PC-3 (cell line): ENCODE measurements at regions not wholly inside any gene's neighbourhood (a gene's known extent, or its start where the extent isn't known, plus 50 kb on each side); places are given as distances from the start of the nearest gene placed in this dataset.

Experiments used
- ATAC-seq: fragments of 200-7000 bp; cut with Tn5 transposase; 2 replicates; pipeline ENCODE4 v1.9.1; 2020; ENCODE audit warnings: mild to moderate bottlenecking, moderate library complexity
- BruUV-seq: library from RNA; stranded (reverse); fragments of 400-500 nt; replicated peaks from 2 replicates; lab custom pipeline; 2021; lab: Mats Ljungman, UMichigan
- CTCF ChIA-PET: fragments of 300-600 bp; sonication (Branson Sonifier 250); formaldehyde crosslinking; loops from one replicate; lab custom pipeline; 2022; ENCODE audit warnings: antibody characterized with exemption; lab: Charles Lee
- POLR2A ChIA-PET: fragments of 300-600 bp; sonication (Branson Sonifier 250); formaldehyde crosslinking; loops from one replicate; lab custom pipeline; 2022; ENCODE audit warnings: antibody characterized with exemption; ENCODE audit not compliant: unreplicated experiment; lab: Charles Lee
- DNase-seq: peaks from one replicate; pipeline ENCODE4 v3.0.0-alpha.2; 2015
- H2AFZ ChIP-seq: fragments of 300-600 bp; sonication (generic); 2 replicates; pipeline ENCODE4 v1.6.0; 2016; ENCODE audit warnings: antibody characterized with exemption, low read length
- H3F3A ChIP-seq: fragments of 300-600 bp; sonication (generic); one replicate; pipeline ENCODE4 v1.6.0; 2017; ENCODE audit warnings: antibody characterized with exemption, low read length, control low read depth, mild to moderate bottlenecking; ENCODE audit not compliant: unreplicated experiment
- H3K27ac ChIP-seq: fragments of 300-600 bp; sonication (generic); 2 replicates; pipeline ENCODE4 v1.5.1; 2016; ENCODE audit warnings: mild to moderate bottlenecking, low read length
- H3K27me3 ChIP-seq: fragments of 300-600 bp; sonication (generic); 2 replicates; pipeline ENCODE4 v1.6.1; 2016; ENCODE audit warnings: low read length, mixed read lengths
- H3K36me3 ChIP-seq: fragments of 300-600 bp; sonication (generic); 2 replicates; pipeline ENCODE4 v1.6.1; 2016; ENCODE audit warnings: low read depth, mixed run types, low read length, mixed read lengths
- H3K4me1 ChIP-seq: fragments of 300-600 bp; sonication (generic); 2 replicates; pipeline ENCODE4 v1.5.1; 2016; ENCODE audit warnings: low read length; ENCODE audit not compliant: insufficient read depth
- H3K4me2 ChIP-seq: fragments of 300-600 bp; sonication (generic); 2 replicates; pipeline ENCODE4 v1.6.0; 2016; ENCODE audit warnings: low read length
- H3K4me3 ChIP-seq: fragments of 300-600 bp; sonication (generic); 2 replicates; pipeline ENCODE4 v1.5.1; 2016; ENCODE audit warnings: mild to moderate bottlenecking, low read length, mixed read lengths
- H3K79me2 ChIP-seq: fragments of 300-600 bp; sonication (generic); 2 replicates; pipeline ENCODE4 v1.6.1; 2017; ENCODE audit warnings: low read length, mixed read lengths
- H3K9ac ChIP-seq: fragments of 300-600 bp; sonication (generic); 2 replicates; pipeline ENCODE4 v1.6.0; 2016; ENCODE audit warnings: mild to moderate bottlenecking, low read length
- H3K9me2 ChIP-seq: fragments of 300-600 bp; sonication (generic); replicated peaks from 2 replicates; pipeline ENCODE4 v1.6.1; 2016; ENCODE audit warnings: mixed run types, low read length, mixed read lengths
- H3K9me3 ChIP-seq: fragments of 300-600 bp; sonication (generic); 2 replicates; pipeline ENCODE4 v1.6.1; 2016; ENCODE audit warnings: low read length, mixed read lengths
- H4K20me1 ChIP-seq: fragments of 300-600 bp; sonication (generic); 2 replicates; pipeline ENCODE4 v1.6.1; 2016; ENCODE audit warnings: low read length, mixed read lengths
- CTCF ChIP-seq: fragments of 300-600 bp; sonication (generic); conservative IDR thresholded peaks from 2 replicates; pipeline ENCODE4 v1.5.1; 2017; ENCODE audit warnings: antibody characterized with exemption, low read depth, mild to moderate bottlenecking, low read length
- EZH2 ChIP-seq: fragments of 300-600 bp; sonication (generic); IDR thresholded peaks from one replicate; pipeline ENCODE4 v1.6.1; 2017; ENCODE audit warnings: antibody characterized with exemption, mild to moderate bottlenecking, low read length; ENCODE audit not compliant: unreplicated experiment
- EZH2phosphoT487 ChIP-seq: fragments of 300-600 bp; sonication (generic); IDR thresholded peaks from 2 replicates; pipeline ENCODE4 v1.6.1; 2018; ENCODE audit warnings: mild to moderate bottlenecking, antibody characterized with exemption, low read length, borderline replicate concordance
- intact Hi-C: fragments of 100-400 bp; cut with micrococcal nuclease; formaldehyde crosslinking; loops from 2 replicates; pipeline ENCODE4 v1.9.0; 2023

GRCh38 chr6:900716-901605, 208.0 kb upstream of the EXOC2 start:
- no TSS peak for BruUV-seq
- H3K4me2 ChIP-seq, result no peak overlapping the region
- H3K27ac ChIP-seq, result no peak overlapping the region

GRCh38 chr6:897528-898207, 204.7 kb upstream of the EXOC2 start:
- Histone ChIP-seq H3K36me3 (no peaks in the 10 kb centered on the region), H4K20me1 (no peaks in the 10 kb centered on the region), H3F3A (no peaks in the 10 kb centered on the region), H3K4me1 (no peaks in the 10 kb centered on the region), H3K9me3 (no peaks in the 10 kb centered on the region), H3K27ac (no peak overlapping the region), H3K4me3 (no peak overlapping the region), H3K4me2 (no peak overlapping the region), H3K9ac (no peak overlapping the region), H3K79me2 (no peaks in the 10 kb centered on the region), H3K27me3 (peaks cover 95% of the 10 kb centered on the region), H3K9me2 (no peaks in the 10 kb centered on the region), H2AFZ (no peak overlapping the region)
- DNase-seq, result no peak
- CTCF ChIA-PET, result no interaction called here
- TF ChIP-seq CTCF (no peak), EZH2 (no peak), EZH2phosphoT487 (no peak)
- intact Hi-C loops, result no loop called here
- POLR2A ChIA-PET, result no interaction called here
- no peak for ATAC-seq
- BruUV-seq, result no TSS peak

More at GRCh38 chr6:900716-901605, 208.0 kb upstream of the EXOC2 start:
- Histone ChIP-seq H3K4me1 (no peaks in the 10 kb centered on the region), H3F3A (no peaks in the 10 kb centered on the region), H3K4me3 (no peak overlapping the region), H4K20me1 (no peaks in the 10 kb centered on the region), H3K9me2 (no peaks in the 10 kb centered on the region), H3K79me2 (no peaks in the 10 kb centered on the region), H3K36me3 (no peaks in the 10 kb centered on the region), H3K9ac (no peak overlapping the region), H3K27me3 (peaks cover 69% of the 10 kb centered on the region), H2AFZ (no peak overlapping the region), H3K9me3 (no peaks in the 10 kb centered on the region)
- ChIA-PET POLR2A (no interaction called here), CTCF (no interaction called here)
- no peak for ATAC-seq
- no peak for DNase-seq
- intact Hi-C loops, result no loop called here
- TF ChIP-seq EZH2, result no peak
- no peak for TF ChIP-seq EZH2phosphoT487
- TF ChIP-seq CTCF, result no peak
